GM12865 (cell line): ENCODE measurements at regions not wholly inside any gene's neighbourhood (a gene's known extent, or its start where the extent isn't known, plus 50 kb on each side); places are given as distances from the start of the nearest gene placed in this dataset.
"Not testable (repeated sequence)": the region's sequence is repeated elsewhere in the genome, so short reads cannot be mapped to it uniquely, and the experiment has no call there.

Experiments
- DNase-seq: peaks from one replicate; pipeline ENCODE4 v3.0.0; 2010; ENCODE audit warnings: low read depth
- H3K4me3 ChIP-seq: 2 replicates; pipeline ENCODE4 v1.5.1; 2011; ENCODE audit warnings: mild to moderate bottlenecking, low read depth, low read length, control low read depth
- CTCF ChIP-seq: IDR thresholded peaks from 2 replicates; pipeline ENCODE4 v1.5.1; 2011; ENCODE audit warnings: low read length, control low read depth, low read depth, inconsistent platforms; ENCODE audit not compliant: insufficient read depth; ENCODE audit errors: missing control alignments

- no peak overlapping the region for H3K4me3 ChIP-seq
- no peak for TF ChIP-seq CTCF
- DNase-seq = no peak
These were observed 699.1 kb upstream of the ADGRB3 start for GRCh38 chr6:67935976-67936477.

DNA sequence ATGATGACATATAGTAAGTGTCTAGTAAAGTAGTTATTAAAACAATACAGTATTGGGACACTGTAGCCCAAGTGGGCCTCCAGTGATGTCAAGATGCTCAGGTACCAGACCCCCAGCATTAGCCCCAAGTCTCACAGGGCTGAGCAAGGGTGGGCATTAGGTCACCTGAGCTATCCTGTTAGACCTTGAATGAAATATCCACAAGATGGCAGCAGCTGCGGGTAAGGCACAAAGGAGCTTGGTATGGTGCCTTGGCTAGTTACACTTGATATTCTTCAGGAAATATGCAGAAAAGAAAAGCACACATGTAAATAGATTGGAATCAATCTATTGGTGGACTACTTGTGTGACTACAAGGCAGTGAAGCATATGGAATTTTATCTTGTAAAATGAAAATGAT is 701.8 kb upstream of the ADGRB3 start:
- TF ChIP-seq CTCF = peak; percentile 27

GRCh38 chr6:67922588-67922987 is 712.5 kb upstream of the ADGRB3 start:
- H3K4me3 ChIP-seq = not testable (repeated sequence)

More for the DNA sequence above, 701.8 kb upstream of the ADGRB3 start:
- no peak overlapping the region for H3K4me3 ChIP-seq
- DNase-seq = peak; percentile 31

GRCh38 chr6:67920040-67920439 is 715.0 kb upstream of the ADGRB3 start:
- not testable (repeated sequence) for DNase-seq

More at GRCh38 chr6:67922588-67922987, 712.5 kb upstream of the ADGRB3 start:
- DNase-seq = not testable (repeated sequence)

GRCh38 chr6:67916399-67916798 is 718.7 kb upstream of the ADGRB3 start:
- DNase-seq = no peak
- no peak for TF ChIP-seq CTCF
- no peak overlapping the region for H3K4me3 ChIP-seq

More at GRCh38 chr6:67920040-67920439, 715.0 kb upstream of the ADGRB3 start:
- not testable (repeated sequence) for H3K4me3 ChIP-seq

DNA sequence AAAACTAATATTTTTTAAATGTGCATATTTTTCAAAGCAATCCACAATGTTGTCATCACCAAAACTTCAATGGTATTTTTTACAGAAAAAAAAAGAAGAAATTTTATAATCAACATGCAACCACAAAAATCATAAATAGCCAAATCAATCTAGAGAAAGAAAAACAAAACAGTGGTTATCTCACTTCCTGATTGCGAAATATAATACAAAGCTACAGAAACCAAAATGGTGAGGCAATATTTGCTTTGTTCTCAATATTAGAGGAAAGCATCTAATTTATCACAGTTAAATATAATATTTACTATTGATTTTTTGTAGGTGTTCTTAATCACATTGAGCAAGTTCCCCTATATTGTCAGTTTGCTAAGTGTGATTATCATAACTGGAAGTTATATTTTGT is 720.7 kb upstream of the ADGRB3 start:
- H3K4me3 ChIP-seq = no peak overlapping the region
- no peak for TF ChIP-seq CTCF
- no peak for DNase-seq

- DNase-seq = no peak
- no peak for TF ChIP-seq CTCF
- no peak overlapping the region for H3K4me3 ChIP-seq
These were observed 725.7 kb upstream of the ADGRB3 start for GRCh38 chr6:67909354-67909753.

DNA sequence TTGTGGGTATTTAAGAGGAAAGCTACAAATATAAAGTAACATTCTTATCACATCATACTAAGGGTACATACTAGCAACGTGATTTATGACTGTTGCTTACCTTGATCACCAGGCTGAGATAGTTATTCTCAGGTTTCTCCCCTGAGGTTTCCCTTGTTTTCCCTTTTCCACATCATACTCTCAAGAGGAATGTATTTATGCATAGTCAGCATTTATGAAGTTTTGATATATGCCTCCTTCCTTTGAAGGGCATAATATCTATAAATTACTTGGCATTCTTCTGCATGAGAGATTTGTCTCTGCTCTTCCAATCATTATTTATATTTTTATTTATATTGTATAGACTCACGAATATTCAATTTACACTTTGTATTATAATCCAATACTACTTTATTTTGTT is 726.7 kb upstream of the ADGRB3 start:
- no peak overlapping the region for H3K4me3 ChIP-seq
- no peak for DNase-seq

DNA sequence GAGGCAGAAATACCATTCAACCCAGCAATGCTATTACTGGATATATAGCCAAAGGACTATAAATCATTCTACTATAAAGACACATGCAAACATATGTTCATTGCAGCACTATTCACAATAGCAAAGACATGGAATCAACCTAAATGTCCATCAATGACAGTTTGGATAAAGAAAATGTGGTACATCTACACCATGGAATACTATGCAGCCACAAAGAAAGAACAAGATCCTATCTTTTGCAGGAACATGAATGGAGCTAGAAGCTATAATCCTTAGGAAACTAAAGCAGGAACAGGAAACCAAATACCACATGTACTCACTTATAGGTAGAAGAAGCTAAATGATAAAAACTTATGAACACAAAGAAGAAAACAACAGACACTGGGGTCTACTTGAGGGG is 730.3 kb upstream of the ADGRB3 start:
- H3K4me3 ChIP-seq, DNase-seq: not testable (repeated sequence)

More for the DNA sequence above, 726.7 kb upstream of the ADGRB3 start:
- no peak for TF ChIP-seq CTCF
